Mesothelial cell of epicardium (in vitro differentiated cells): ENCODE measurements at regions not wholly inside any gene's neighbourhood (a gene's known extent, or its start where the extent isn't known, plus 50 kb on each side); places are given as distances from the start of the nearest gene placed in this dataset.
A peak's percentile ranks its signal among the peaks of the same experiment; 100 is the strongest.

Experiments
- DNase-seq, 2 experiments: peaks; one replicate each; pipeline ENCODE4 v3.0.0; 2021; ENCODE audit warnings: low spot score in 2 of 2; ENCODE audit not compliant: unreplicated experiment in 2 of 2
- H3K27ac Mint-ChIP-seq: 2 replicates; pipeline ENCODE4 v1.8.0; 2021; ENCODE audit warnings: mixed read lengths
- H3K27me3 Mint-ChIP-seq: 2 replicates; pipeline ENCODE4 v1.8.0; 2021; ENCODE audit warnings: low read depth, mixed read lengths
- H3K36me3 Mint-ChIP-seq: 2 replicates; pipeline ENCODE4 v1.8.0; 2021; ENCODE audit warnings: mixed read lengths
- H3K4me1 Mint-ChIP-seq: 2 replicates; pipeline ENCODE4 v1.8.0; 2021; ENCODE audit warnings: mixed read lengths
- H3K4me3 Mint-ChIP-seq: 2 replicates; pipeline ENCODE4 v1.8.0; 2021; ENCODE audit warnings: mild to moderate bottlenecking, moderate library complexity, mixed read lengths
- H3K9me3 Mint-ChIP-seq: 2 replicates; pipeline ENCODE4 v1.8.0; 2021; ENCODE audit warnings: mixed read lengths
- TF ChIP-seq, protein P1 (sequence below): fragments of 200-600 bp; sonication (generic); IDR thresholded peaks from one replicate; pipeline ENCODE4 v1.5.0; 2021; ENCODE audit warnings: antibody characterized with exemption; ENCODE audit not compliant: unreplicated experiment

DNA sequence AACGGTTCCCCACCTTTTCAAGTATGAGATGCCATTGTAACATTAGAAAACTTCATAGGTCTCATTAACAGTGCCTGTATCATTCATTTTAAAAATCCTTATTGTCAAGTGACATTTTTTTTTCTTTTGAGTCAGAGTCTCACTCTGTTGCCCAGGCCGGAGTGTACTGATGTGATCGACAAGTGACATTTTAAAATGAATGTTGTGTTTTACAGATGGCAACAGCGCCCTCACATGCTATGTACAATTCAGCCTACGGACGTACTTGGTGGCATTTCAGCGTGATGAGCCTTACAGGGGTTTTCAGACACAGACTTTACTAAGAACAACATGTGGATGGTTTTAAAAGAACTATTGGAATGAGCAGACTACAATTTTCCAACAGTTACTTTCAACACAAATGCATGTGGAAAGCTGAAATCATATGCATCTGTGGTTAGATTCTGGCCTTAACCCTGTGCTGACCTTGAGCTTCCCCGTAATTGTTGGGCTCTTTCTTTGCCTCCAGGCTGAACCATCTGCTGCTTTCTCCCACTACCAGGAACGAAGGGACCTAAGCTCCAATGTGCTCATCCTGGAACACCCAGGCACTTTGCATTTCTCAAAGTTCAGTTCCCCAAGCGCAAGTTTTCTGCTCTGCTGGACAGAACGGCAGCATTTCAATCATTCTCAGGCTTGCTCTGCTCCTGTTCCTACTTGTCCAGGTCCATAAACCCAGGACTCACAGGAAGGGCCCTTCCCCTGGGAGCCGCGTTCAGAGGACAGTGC is 119.9 kb upstream of the NDUFV2 start:
- Mint-ChIP-seq H3K27me3 (peaks cover 6% of the 10 kb centered on the region), H3K27ac (peak overlapping the region; percentile 9), H3K9me3 (no peaks in the 10 kb centered on the region), H3K36me3 (no peaks in the 10 kb centered on the region), H3K4me1 (peaks cover 44% of the 10 kb centered on the region), H3K4me3 (no peak overlapping the region)
- DNase-seq = no peak
- TF ChIP-seq, protein P1, sequence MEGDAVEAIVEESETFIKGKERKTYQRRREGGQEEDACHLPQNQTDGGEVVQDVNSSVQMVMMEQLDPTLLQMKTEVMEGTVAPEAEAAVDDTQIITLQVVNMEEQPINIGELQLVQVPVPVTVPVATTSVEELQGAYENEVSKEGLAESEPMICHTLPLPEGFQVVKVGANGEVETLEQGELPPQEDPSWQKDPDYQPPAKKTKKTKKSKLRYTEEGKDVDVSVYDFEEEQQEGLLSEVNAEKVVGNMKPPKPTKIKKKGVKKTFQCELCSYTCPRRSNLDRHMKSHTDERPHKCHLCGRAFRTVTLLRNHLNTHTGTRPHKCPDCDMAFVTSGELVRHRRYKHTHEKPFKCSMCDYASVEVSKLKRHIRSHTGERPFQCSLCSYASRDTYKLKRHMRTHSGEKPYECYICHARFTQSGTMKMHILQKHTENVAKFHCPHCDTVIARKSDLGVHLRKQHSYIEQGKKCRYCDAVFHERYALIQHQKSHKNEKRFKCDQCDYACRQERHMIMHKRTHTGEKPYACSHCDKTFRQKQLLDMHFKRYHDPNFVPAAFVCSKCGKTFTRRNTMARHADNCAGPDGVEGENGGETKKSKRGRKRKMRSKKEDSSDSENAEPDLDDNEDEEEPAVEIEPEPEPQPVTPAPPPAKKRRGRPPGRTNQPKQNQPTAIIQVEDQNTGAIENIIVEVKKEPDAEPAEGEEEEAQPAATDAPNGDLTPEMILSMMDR = no peak

DNA sequence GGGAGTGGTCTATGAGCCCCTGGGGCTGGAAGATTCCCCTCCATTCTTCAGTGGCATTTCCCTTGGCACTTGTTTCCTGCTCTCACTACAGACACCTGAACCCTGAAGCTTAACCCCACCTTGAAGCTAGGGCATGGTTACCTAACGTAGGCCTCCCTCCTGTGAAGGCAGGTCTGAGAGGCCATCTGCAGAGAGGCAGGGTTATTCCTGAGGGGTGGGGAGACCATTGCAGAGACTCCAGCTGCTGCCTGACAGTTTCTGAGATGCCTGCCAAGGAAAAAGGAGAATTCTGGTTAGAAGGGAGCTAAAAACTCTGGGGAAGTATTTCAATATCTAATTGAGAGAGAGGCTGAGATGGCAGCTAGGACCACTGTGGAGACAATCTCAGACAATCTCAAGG is 119.3 kb upstream of the NDUFV2 start:
- Mint-ChIP-seq H3K36me3 (no peaks in the 10 kb centered on the region), H3K4me3 (no peak overlapping the region), H3K4me1 (peaks cover 49% of the 10 kb centered on the region), H3K27ac (peak overlapping the region; percentile 39), H3K27me3 (peaks cover 6% of the 10 kb centered on the region), H3K9me3 (no peaks in the 10 kb centered on the region)
- no peak for DNase-seq
- TF ChIP-seq, protein P1 = no peak

DNA sequence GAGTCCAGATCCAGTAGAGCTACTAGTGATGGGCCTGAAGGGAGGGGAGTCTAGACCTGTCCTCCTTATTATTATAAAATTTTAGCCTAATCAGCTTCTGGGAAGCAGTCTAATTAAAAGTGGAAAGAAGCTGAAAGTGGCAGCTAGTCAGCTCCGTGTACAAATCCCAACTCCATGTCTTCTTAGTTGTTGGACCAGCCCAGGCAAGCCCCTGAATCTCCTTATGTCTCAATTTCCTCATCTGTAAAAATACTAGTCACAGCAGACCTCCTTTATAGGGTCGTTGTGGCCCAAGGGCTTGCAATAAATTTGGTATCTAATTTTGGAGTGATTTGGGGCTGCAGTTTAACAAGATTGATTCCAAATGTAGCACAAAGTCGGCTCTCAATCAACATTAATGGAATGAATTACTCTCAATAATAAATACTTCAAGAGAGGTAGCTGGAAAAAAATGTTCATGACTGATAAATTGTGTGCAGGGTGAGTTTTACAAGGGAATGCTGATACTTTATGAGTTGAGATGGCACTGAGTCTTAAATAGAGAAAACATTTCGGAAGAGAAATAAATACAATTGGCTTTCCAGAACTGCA is 118.3 kb upstream of the NDUFV2 start:
- Mint-ChIP-seq H3K9me3 (no peaks in the 10 kb centered on the region), H3K4me1 (peaks cover 43% of the 10 kb centered on the region), H3K27ac (peak overlapping the region; percentile 31), H3K4me3 (no peak overlapping the region), H3K27me3 (peaks cover 10% of the 10 kb centered on the region), H3K36me3 (no peaks in the 10 kb centered on the region)
- TF ChIP-seq, protein P1 = no peak
- DNase-seq = no peak

DNA sequence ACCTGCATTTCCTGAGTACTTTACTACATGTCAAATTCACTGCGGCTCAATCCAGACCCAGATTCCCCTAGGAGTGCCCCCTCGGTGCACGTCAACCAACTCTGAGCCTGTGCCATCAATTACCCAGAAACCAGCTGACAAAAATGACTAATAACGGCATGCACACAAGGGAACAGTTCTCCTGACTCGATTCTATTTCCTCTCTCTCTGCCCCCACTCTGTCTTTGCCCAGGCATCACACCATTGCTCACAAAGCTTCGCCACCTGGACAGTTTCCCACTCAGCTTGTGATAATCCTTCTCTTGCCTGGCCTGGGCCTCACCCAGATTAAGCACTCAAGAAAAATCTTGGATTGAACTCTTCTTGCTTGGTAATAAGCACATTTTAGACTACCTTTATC is 115.3 kb upstream of the NDUFV2 start:
- peaks cover 18% of the 10 kb centered on the region for H3K27me3 Mint-ChIP-seq
- H3K27ac Mint-ChIP-seq = no peak overlapping the region
- no peak for DNase-seq

DNA sequence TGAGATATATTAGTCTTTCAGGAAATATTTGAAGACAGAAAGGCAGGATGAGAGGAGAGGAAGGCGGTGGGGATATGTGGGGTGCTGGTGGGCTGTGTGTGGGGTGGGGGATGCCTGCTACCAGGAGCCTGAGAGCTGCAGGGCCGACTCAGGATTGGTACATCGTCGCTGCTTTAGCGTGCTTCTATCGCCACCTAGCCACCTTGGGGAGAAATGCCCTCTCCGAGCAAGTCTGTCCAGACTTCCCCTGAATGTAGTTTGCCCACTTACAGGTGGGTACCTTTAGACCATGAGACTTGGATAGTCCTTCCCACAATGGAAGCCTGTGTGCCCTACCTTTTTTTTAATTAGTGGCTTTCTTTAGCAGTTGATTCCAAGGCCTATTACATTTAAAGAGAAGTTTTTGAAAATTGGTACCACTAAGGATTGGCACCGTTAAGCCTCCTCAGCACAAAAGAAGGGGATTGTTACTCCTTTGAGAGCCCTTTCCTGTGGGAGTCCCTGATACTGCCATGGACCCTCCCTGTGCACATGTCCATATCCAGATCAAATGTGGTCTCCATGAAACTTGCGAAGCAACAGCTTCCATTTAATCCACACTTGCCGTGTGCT is 114.1 kb upstream of the NDUFV2 start:
- DNase-seq = peak; percentile 43 to 63
- peaks cover 18% of the 10 kb centered on the region for H3K27me3 Mint-ChIP-seq
- no peak overlapping the region for H3K27ac Mint-ChIP-seq
- peaks cover 18% of the 10 kb centered on the region for H3K4me1 Mint-ChIP-seq
- no peaks in the 10 kb centered on the region for H3K36me3 Mint-ChIP-seq
- H3K4me3 Mint-ChIP-seq = no peak overlapping the region
- H3K9me3 Mint-ChIP-seq = no peaks in the 10 kb centered on the region
- TF ChIP-seq, protein P1 = peak; percentile 40

More for the DNA sequence above, 115.3 kb upstream of the NDUFV2 start:
- no peaks in the 10 kb centered on the region for H3K9me3 Mint-ChIP-seq
- H3K4me3 Mint-ChIP-seq = no peak overlapping the region
- peaks cover 29% of the 10 kb centered on the region for H3K4me1 Mint-ChIP-seq
- H3K36me3 Mint-ChIP-seq = no peaks in the 10 kb centered on the region
- TF ChIP-seq, protein P1 = no peak
